Nephron (organoid): ENCODE measurements at regions not wholly inside any gene's neighbourhood (a gene's known extent, or its start where the extent isn't known, plus 50 kb on each side); places are given as distances from the start of the nearest gene placed in this dataset.

Experiments
- H3K27ac Mint-ChIP-seq, 3 experiments: 2 replicates each; pipeline ENCODE4 v1.8.0; 2020; ENCODE audit warnings: mixed read lengths in 3 of 3, mild to moderate bottlenecking in 2 of 3, moderate library complexity in 1 of 3
- H3K27me3 Mint-ChIP-seq: 2 replicates; pipeline ENCODE4 v1.8.0; 2021; ENCODE audit warnings: low read depth, mild to moderate bottlenecking, moderate library complexity, mixed read lengths
- H3K36me3 Mint-ChIP-seq: 2 replicates; pipeline ENCODE4 v1.8.0; 2020; ENCODE audit warnings: low read depth, mixed read lengths
- H3K4me1 Mint-ChIP-seq: 2 replicates; pipeline ENCODE4 v1.8.0; 2020; ENCODE audit warnings: mixed read lengths
- H3K4me3 Mint-ChIP-seq, 3 experiments: 2 replicates each; pipeline ENCODE4 v1.8.0; 2020; ENCODE audit warnings: mild to moderate bottlenecking in 3 of 3, mixed read lengths in 3 of 3, moderate library complexity in 2 of 3
- H3K9me3 Mint-ChIP-seq: 2 replicates; pipeline ENCODE4 v1.8.0; 2020; ENCODE audit warnings: mixed read lengths
- TF ChIP-seq, protein P1 (sequence below), 3 experiments: fragments of 200-600 bp; sonication (generic); IDR thresholded peaks; one replicate each; pipeline ENCODE4 v1.5.0; 2021; ENCODE audit warnings: antibody characterized with exemption in 3 of 3; ENCODE audit not compliant: unreplicated experiment in 3 of 3

DNA sequence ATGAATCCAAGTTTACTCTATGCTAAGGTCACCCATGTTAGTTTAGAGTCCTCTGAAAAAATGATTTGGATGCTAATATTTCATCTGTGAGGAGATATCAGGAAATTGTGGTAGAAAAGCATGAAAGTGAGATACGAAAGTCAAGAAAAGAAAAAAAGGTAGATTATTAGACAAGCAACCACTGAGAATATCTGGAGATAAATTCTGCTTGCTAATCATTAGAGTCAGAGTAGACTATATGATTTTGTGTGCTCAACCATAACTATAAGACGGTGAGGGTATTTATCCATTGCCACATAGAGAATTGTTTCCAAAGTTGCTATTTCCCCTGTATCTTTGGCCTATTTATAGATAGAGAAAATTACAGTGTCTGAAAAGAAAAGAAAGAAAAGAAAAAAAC is 706.7 kb downstream of the SLITRK5 start:
- no peak overlapping the region for H3K4me3 Mint-ChIP-seq
- H3K27ac Mint-ChIP-seq: no peak overlapping the region
- H3K4me1 Mint-ChIP-seq: no peaks in the 10 kb centered on the region
- no peaks in the 10 kb centered on the region for H3K27me3 Mint-ChIP-seq
- TF ChIP-seq, protein P1, sequence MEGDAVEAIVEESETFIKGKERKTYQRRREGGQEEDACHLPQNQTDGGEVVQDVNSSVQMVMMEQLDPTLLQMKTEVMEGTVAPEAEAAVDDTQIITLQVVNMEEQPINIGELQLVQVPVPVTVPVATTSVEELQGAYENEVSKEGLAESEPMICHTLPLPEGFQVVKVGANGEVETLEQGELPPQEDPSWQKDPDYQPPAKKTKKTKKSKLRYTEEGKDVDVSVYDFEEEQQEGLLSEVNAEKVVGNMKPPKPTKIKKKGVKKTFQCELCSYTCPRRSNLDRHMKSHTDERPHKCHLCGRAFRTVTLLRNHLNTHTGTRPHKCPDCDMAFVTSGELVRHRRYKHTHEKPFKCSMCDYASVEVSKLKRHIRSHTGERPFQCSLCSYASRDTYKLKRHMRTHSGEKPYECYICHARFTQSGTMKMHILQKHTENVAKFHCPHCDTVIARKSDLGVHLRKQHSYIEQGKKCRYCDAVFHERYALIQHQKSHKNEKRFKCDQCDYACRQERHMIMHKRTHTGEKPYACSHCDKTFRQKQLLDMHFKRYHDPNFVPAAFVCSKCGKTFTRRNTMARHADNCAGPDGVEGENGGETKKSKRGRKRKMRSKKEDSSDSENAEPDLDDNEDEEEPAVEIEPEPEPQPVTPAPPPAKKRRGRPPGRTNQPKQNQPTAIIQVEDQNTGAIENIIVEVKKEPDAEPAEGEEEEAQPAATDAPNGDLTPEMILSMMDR (IDR thresholded peaks at IDR 0.05; ENCODE audit: unreplicated experiment in 3 of 3): no peak
- H3K36me3 Mint-ChIP-seq: no peaks in the 10 kb centered on the region
- H3K9me3 Mint-ChIP-seq: peaks cover 3% of the 10 kb centered on the region

DNA sequence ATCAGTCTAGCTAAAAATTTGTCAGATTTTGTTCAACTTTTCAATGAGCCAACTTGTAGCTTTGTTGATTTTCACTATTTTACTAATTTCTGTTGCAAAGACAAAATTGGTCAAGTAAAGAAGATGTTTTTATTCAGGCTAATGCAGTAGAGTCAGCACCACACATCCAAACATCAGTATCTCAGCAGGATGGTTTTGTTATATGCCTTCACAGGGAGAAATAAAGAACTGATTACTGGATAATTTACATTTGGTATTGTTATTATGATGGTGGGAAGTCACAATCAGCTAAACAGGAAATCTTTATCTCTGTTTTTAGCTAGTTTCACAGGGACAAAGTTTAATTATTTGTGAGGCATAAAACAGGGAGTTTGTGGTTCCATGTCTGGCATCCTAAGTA is 713.4 kb downstream of the SLITRK5 start:
- Mint-ChIP-seq H3K4me3 (no peak overlapping the region), H3K27me3 (no peaks in the 10 kb centered on the region), H3K36me3 (no peaks in the 10 kb centered on the region), H3K4me1 (no peaks in the 10 kb centered on the region), H3K9me3 (peaks cover 10% of the 10 kb centered on the region), H3K27ac (no peak overlapping the region)
- TF ChIP-seq, protein P1 (IDR thresholded peaks at IDR 0.05; ENCODE audit: unreplicated experiment in 3 of 3): no peak

DNA sequence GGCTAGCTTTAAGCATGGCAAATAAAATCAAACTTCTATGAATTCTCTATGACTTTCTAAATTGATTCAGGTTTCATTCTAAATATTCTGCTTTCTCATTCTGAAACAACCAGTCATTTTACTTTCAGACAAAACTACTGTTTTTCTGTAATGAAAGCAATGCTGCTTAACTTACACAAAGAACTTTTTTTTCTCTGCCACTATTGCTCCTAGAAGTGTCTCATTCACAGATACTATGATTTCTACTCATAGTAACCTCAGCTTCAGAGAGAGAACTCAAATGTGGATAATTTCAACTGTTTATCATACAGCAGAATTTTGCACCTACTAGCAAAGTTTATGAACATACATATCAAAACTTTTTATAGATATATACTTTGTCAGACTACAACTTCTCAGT is 724.6 kb downstream of the SLITRK5 start:
- no peaks in the 10 kb centered on the region for H3K36me3 Mint-ChIP-seq
- TF ChIP-seq, protein P1 (IDR thresholded peaks at IDR 0.05; ENCODE audit: unreplicated experiment in 3 of 3): no peak
- H3K27ac Mint-ChIP-seq: no peak overlapping the region

DNA sequence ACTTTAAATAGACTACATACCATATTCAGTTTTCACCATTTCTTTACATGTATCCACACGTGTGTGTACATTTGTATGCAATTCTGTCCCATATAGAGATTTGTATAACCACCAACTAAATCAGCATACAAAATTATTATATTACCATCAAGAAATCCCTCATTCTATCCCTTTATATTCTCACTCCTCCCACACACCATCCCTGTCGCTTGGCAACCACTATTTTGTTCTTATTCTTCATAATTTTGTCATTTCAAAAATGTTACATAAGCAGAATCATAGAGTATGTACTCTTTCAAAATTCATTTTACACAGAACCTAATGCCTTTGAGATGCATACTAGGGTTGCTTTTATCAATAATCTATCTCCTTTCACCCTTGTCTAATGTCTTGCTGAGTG is 740.5 kb downstream of the SLITRK5 start:
- peaks cover 3% of the 10 kb centered on the region for H3K27me3 Mint-ChIP-seq
- H3K4me3 Mint-ChIP-seq: no peak overlapping the region
- no peak overlapping the region for H3K27ac Mint-ChIP-seq
- TF ChIP-seq, protein P1 (IDR thresholded peaks at IDR 0.05; ENCODE audit: unreplicated experiment in 3 of 3): no peak
- H3K36me3 Mint-ChIP-seq: no peaks in the 10 kb centered on the region
- no peaks in the 10 kb centered on the region for H3K4me1 Mint-ChIP-seq
- peaks cover 3% of the 10 kb centered on the region for H3K9me3 Mint-ChIP-seq

More for the DNA sequence above, 724.6 kb downstream of the SLITRK5 start:
- H3K4me3 Mint-ChIP-seq: no peak overlapping the region
- no peaks in the 10 kb centered on the region for H3K4me1 Mint-ChIP-seq
- H3K27me3 Mint-ChIP-seq: no peaks in the 10 kb centered on the region
- H3K9me3 Mint-ChIP-seq: no peaks in the 10 kb centered on the region

DNA sequence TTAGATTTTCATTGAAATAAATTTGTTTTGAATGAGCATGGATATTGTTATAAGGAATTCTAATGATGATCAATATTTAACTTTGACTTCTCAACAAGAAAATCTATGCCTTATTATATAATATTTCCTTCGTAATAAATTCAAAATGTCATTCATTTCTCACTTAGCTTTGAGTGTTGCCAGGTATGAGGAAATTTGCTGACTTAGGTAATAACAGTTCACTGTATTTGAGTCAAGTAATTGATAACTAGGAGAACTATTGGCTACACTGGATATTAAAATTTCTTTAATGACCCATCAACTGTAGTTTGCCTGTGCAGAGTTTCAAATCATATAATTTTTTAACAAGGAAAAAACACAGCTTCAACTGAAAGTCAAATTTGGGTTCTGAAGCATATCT is 746.6 kb downstream of the SLITRK5 start:
- Mint-ChIP-seq H3K9me3 (peaks cover 3% of the 10 kb centered on the region), H3K4me3 (no peak overlapping the region), H3K27ac (no peak overlapping the region), H3K27me3 (no peaks in the 10 kb centered on the region), H3K36me3 (no peaks in the 10 kb centered on the region), H3K4me1 (no peaks in the 10 kb centered on the region)
- TF ChIP-seq, protein P1 (IDR thresholded peaks at IDR 0.05; ENCODE audit: unreplicated experiment in 3 of 3): no peak

DNA sequence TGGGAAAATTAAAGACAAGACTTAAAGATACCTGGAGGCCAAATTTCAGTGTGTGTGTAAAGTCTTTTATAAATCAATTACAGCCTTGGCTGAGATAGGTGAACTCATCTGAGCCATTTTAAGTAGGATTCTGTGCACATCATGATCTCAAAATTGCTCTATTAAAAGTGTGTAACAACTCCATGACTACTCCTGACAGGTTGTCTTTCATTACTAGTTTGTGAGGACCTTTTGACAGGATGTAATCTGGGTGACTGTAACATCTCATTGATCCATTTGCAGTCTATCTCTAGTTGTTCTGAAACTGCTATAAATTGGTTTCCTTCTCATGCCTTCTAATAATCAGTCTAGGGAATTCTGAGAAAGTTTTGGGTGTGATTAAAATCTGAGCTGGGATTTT is 753.3 kb downstream of the SLITRK5 start:
- no peaks in the 10 kb centered on the region for H3K36me3 Mint-ChIP-seq
- TF ChIP-seq, protein P1 (IDR thresholded peaks at IDR 0.05; ENCODE audit: unreplicated experiment in 3 of 3): no peak
- H3K27ac Mint-ChIP-seq: no peak overlapping the region
- no peaks in the 10 kb centered on the region for H3K27me3 Mint-ChIP-seq
- H3K4me1 Mint-ChIP-seq: no peaks in the 10 kb centered on the region
- H3K4me3 Mint-ChIP-seq: no peak overlapping the region
- peaks cover 11% of the 10 kb centered on the region for H3K9me3 Mint-ChIP-seq
